ENCODE measurements at regions not wholly inside any gene's neighbourhood (a gene's known extent, or its start where the extent isn't known, plus 50 kb on each side); places are given as distances from the start of the nearest gene placed in this dataset.

- DNase-seq (ENCODE audit: low read depth in 1 of 2, low spot score in 1 of 2), result no peak
- Histone ChIP-seq H3K4me3 (replicated peaks; ENCODE audit: insufficient read depth, low read length) (no peak overlapping the region), H3K27me3 (ENCODE audit: insufficient read depth, poor library complexity, severe bottlenecking) (no peaks in the 10 kb centered on the region), H3K27ac (replicated peaks) (no peak overlapping the region)
- TF ChIP-seq GABPA (IDR thresholded peaks at IDR 0.05; ENCODE audit: low read depth), result no peak
These were observed 851.3 kb upstream of the KCND2 start for GRCh38 chr7:119421657-119422056.

GRCh38 chr7:119436882-119437281, 836.1 kb upstream of the KCND2 start:
- TF ChIP-seq REST (IDR thresholded peaks at IDR 0.05; ENCODE audit: insufficient replicate concordance, low read depth) (no peak), SPI1 (IDR thresholded peaks at IDR 0.05; ENCODE audit: borderline replicate concordance, low read depth) (no peak), POLR2AphosphoS5 (IDR thresholded peaks at IDR 0.05; ENCODE audit: low read depth) (no peak), GABPA (IDR thresholded peaks at IDR 0.05; ENCODE audit: low read depth) (no peak), CTCF (IDR thresholded peaks at IDR 0.05; ENCODE audit: insufficient read depth, low read length) (no peak)
- no peak overlapping the region for H3K27ac ChIP-seq (replicated peaks)
- DNase-seq (ENCODE audit: low read depth in 1 of 2, low spot score in 1 of 2), result no peak
- no peaks in the 10 kb centered on the region for H3K27me3 ChIP-seq (ENCODE audit: insufficient read depth, poor library complexity, severe bottlenecking)
- no peak overlapping the region for H3K4me3 ChIP-seq (replicated peaks; ENCODE audit: insufficient read depth, low read length)

- DNase-seq (ENCODE audit: low read depth in 1 of 2, low spot score in 1 of 2), result no peak
- Histone ChIP-seq H3K4me3 (replicated peaks; ENCODE audit: insufficient read depth, low read length) (no peak overlapping the region), H3K27ac (replicated peaks) (no peak overlapping the region), H3K27me3 (ENCODE audit: insufficient read depth, poor library complexity, severe bottlenecking) (no peaks in the 10 kb centered on the region)
- TF ChIP-seq REST (IDR thresholded peaks at IDR 0.05; ENCODE audit: insufficient replicate concordance, low read depth) (no peak), SPI1 (IDR thresholded peaks at IDR 0.05; ENCODE audit: borderline replicate concordance, low read depth) (no peak), GABPA (IDR thresholded peaks at IDR 0.05; ENCODE audit: low read depth) (no peak), POLR2AphosphoS5 (IDR thresholded peaks at IDR 0.05; ENCODE audit: low read depth) (no peak), CTCF (IDR thresholded peaks at IDR 0.05; ENCODE audit: insufficient read depth, low read length) (no peak)
These were observed 834.7 kb upstream of the KCND2 start for GRCh38 chr7:119438315-119438714.

GRCh38 chr7:119439192-119439591, 833.8 kb upstream of the KCND2 start:
- no peaks in the 10 kb centered on the region for H3K27me3 ChIP-seq (ENCODE audit: insufficient read depth, poor library complexity, severe bottlenecking)
- DNase-seq (ENCODE audit: low read depth in 1 of 2, low spot score in 1 of 2), result no peak
- no peak overlapping the region for H3K4me3 ChIP-seq (replicated peaks; ENCODE audit: insufficient read depth, low read length)
- TF ChIP-seq SPI1 (IDR thresholded peaks at IDR 0.05; ENCODE audit: borderline replicate concordance, low read depth), result no peak
- no peak for TF ChIP-seq REST (IDR thresholded peaks at IDR 0.05; ENCODE audit: insufficient replicate concordance, low read depth)
- TF ChIP-seq GABPA (IDR thresholded peaks at IDR 0.05; ENCODE audit: low read depth), result no peak
- TF ChIP-seq POLR2AphosphoS5 (IDR thresholded peaks at IDR 0.05; ENCODE audit: low read depth), result no peak
- TF ChIP-seq CTCF (IDR thresholded peaks at IDR 0.05; ENCODE audit: insufficient read depth, low read length), result no peak
- no peak overlapping the region for H3K27ac ChIP-seq (replicated peaks)
